MM.1S (cell line): ENCODE measurements at regions not wholly inside any gene's neighbourhood (a gene's known extent, or its start where the extent isn't known, plus 50 kb on each side); places are given as distances from the start of the nearest gene placed in this dataset.

ENCODE experiments used
- CTCF ChIP-seq: fragments of 300-600 bp; sonication (generic); IDR thresholded peaks from 2 replicates; pipeline ENCODE4 v1.5.1; 2016; ENCODE audit warnings: antibody characterized with exemption, low read length, mixed read lengths
- EZH2 ChIP-seq: fragments of 300-600 bp; sonication (generic); optimal IDR thresholded peaks from 2 replicates; pipeline ENCODE3; 2017; ENCODE audit warnings: low read depth, mild to moderate bottlenecking, antibody characterized with exemption, low read length, mixed read lengths
- EZH2phosphoT487 ChIP-seq: fragments of 300-600 bp; sonication (generic); IDR thresholded peaks from 2 replicates; pipeline ENCODE4 v1.6.1; 2018; ENCODE audit warnings: antibody characterized with exemption, low read length

GRCh38 chr1:96982118-96982517, 260.5 kb downstream of the PTBP2 start:
- no peak for TF ChIP-seq CTCF
- no peak for TF ChIP-seq EZH2
- no peak for TF ChIP-seq EZH2phosphoT487
